GM12891 (cell line): ENCODE measurements at regions not wholly inside any gene's neighbourhood (a gene's known extent, or its start where the extent isn't known, plus 50 kb on each side); places are given as distances from the start of the nearest gene placed in this dataset.

Experiments
- PAX5 ChIP-seq: IDR thresholded peaks from 2 replicates; pipeline ENCODE4 v1.6.1; 2011; ENCODE audit warnings: low read length, moderate library complexity, mild to moderate bottlenecking; ENCODE audit not compliant: insufficient read depth, severe bottlenecking
- POLR2A ChIP-seq: IDR thresholded peaks from 2 replicates; pipeline ENCODE4 v1.6.1; 2011; ENCODE audit warnings: low read depth, low read length, control low read depth
- POLR2AphosphoS5 ChIP-seq: IDR thresholded peaks from 2 replicates; pipeline ENCODE4 v1.6.1; 2011; ENCODE audit warnings: low read depth, low read length, control low read depth
- TAF1 ChIP-seq: IDR thresholded peaks from 2 replicates; pipeline ENCODE4 v1.6.1; 2011; ENCODE audit warnings: low read depth, low read length, control low read depth

- TF ChIP-seq PAX5, result no peak
- TF ChIP-seq POLR2A, result no peak
- TF ChIP-seq TAF1, result no peak
- no peak for TF ChIP-seq POLR2AphosphoS5
Measured at GRCh38 chr5:143708672-143709071, 103.3 kb upstream of the HMHB1 start.
